MM.1S (cell line): ENCODE measurements at regions not wholly inside any gene's neighbourhood (a gene's known extent, or its start where the extent isn't known, plus 50 kb on each side); places are given as distances from the start of the nearest gene placed in this dataset.

Source experiments
- EZH2 ChIP-seq: fragments of 300-600 bp; sonication (generic); optimal IDR thresholded peaks from 2 replicates; pipeline ENCODE3; 2017; ENCODE audit warnings: low read depth, mild to moderate bottlenecking, antibody characterized with exemption, low read length, mixed read lengths
- EZH2phosphoT487 ChIP-seq: fragments of 300-600 bp; sonication (generic); IDR thresholded peaks from 2 replicates; pipeline ENCODE4 v1.6.1; 2018; ENCODE audit warnings: antibody characterized with exemption, low read length
- TF ChIP-seq, protein P1 (sequence below): fragments of 300-600 bp; sonication (generic); IDR thresholded peaks from 2 replicates; pipeline ENCODE4 v1.5.1; 2016; ENCODE audit warnings: antibody characterized with exemption, low read length, mixed read lengths

DNA sequence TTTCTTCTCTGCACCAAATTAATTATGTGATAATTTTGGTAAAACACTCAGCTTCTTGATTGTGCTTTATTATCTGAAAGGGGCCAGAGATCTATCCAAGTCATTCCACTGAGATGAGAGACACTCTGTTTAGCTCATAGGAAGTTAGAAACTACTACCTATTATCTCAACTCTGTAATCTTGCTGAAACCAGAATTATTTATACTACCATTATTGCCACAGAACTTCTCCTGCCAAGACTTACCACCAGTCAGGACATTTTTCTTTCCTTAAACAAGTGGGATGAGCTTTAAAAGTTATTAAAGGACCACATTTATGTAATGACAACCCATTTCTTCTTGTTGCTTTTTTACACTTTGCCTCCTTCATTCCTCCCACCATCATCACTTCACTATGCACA lies 855.6 kb upstream of the PIK3C3 start:
- TF ChIP-seq, protein P1, sequence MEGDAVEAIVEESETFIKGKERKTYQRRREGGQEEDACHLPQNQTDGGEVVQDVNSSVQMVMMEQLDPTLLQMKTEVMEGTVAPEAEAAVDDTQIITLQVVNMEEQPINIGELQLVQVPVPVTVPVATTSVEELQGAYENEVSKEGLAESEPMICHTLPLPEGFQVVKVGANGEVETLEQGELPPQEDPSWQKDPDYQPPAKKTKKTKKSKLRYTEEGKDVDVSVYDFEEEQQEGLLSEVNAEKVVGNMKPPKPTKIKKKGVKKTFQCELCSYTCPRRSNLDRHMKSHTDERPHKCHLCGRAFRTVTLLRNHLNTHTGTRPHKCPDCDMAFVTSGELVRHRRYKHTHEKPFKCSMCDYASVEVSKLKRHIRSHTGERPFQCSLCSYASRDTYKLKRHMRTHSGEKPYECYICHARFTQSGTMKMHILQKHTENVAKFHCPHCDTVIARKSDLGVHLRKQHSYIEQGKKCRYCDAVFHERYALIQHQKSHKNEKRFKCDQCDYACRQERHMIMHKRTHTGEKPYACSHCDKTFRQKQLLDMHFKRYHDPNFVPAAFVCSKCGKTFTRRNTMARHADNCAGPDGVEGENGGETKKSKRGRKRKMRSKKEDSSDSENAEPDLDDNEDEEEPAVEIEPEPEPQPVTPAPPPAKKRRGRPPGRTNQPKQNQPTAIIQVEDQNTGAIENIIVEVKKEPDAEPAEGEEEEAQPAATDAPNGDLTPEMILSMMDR = no peak
- no peak for TF ChIP-seq EZH2
- TF ChIP-seq EZH2phosphoT487 = no peak
